GM21360 (cell line): ENCODE measurements at regions not wholly inside any gene's neighbourhood (a gene's known extent, or its start where the extent isn't known, plus 50 kb on each side); places are given as distances from the start of the nearest gene placed in this dataset.
"Not testable (repeated sequence)": the region's sequence is repeated elsewhere in the genome, so short reads cannot be mapped to it uniquely, and the experiment has no call there.

ENCODE experiments used
- ATAC-seq: cut with Tn5 transposase; IDR thresholded peaks from one replicate; pipeline ENCODE4 v1.9.1; 2021; ENCODE audit warnings: mild to moderate bottlenecking, moderate library complexity; ENCODE audit not compliant: unreplicated experiment

DNA sequence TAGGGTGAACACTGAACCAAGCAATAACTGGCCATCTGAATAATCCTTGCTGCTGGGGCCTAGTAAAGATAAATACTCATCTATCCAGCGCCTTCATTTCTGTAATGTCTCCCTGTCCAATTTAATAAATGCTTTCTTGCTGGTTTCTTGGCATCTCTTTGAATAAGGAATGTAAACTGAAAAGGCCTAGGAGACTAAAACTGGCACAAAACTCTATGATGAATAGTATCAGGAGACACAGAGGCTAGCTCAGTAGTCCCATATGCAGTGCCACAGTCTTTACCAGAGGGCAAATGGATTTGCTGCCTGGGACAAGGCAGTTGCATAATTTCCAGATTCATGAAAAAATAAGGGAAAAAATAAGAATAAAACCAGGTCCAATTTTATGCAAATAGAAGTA lies 324.4 kb downstream of the CENPW start:
- no peak for ATAC-seq

GRCh38 chr6:126665551-126665950 lies 325.6 kb downstream of the CENPW start:
- no peak for ATAC-seq

- ATAC-seq = no peak
Measured at GRCh38 chr6:126667071-126667470, 327.2 kb downstream of the CENPW start.

- ATAC-seq = no peak
Measured at GRCh38 chr6:126667728-126668127, 327.8 kb downstream of the CENPW start.

GRCh38 chr6:126672649-126673048 lies 332.7 kb downstream of the CENPW start:
- ATAC-seq = peak; percentile 91

- ATAC-seq = not testable (repeated sequence)
Measured at GRCh38 chr6:126673749-126674148, 333.8 kb downstream of the CENPW start.

GRCh38 chr6:126682440-126682839 lies 342.5 kb downstream of the CENPW start:
- no peak for ATAC-seq

DNA sequence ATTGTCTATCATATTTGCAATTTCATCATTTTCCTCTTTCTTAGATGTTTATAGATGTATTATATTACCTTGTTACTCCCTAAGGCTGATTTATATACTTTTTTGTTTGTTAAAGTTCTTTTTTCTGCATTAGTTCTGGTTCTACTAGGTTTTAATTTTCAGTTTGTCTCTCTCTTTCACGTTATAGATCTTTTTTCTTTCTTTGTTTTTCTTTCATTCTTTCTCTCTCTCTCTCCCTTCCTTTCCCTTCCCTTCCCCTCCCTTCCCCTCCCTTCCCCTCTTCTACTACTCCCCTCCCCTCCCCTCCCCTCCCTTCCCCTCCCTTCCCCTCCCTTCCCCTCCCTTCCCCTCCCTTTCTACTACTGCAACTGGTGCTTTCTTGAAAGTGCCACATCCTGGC lies 345.3 kb downstream of the CENPW start:
- ATAC-seq = no peak

GRCh38 chr6:126696921-126697693 lies 357.2 kb downstream of the CENPW start:
- no peak for ATAC-seq

DNA sequence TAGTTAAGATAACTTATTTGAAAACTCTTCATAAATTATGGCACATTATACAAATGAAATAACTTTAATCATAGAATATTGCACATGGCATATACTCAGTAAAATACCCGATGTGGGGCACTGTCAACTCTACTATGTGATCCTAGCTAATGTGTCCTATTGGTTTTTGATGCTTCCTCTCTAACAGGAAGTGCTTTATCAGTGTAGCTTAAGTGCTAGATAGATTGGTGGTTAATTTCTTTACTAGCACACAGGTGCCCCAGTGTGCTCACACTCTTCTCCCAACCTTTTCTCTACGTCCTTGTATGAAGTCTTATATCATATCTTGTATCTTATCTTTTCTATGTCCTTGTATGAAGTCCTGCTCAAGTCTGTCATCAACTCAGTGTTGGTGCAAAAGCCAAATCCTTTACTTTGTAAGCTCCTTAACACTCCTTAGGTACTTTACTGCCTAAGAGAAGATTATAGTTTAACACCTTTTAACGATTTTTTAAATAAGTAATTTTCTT lies 358.9 kb downstream of the CENPW start:
- ATAC-seq = no peak

- ATAC-seq = peak; percentile 60
Measured at GRCh38 chr6:126701676-126702560, 362.0 kb downstream of the CENPW start.

DNA sequence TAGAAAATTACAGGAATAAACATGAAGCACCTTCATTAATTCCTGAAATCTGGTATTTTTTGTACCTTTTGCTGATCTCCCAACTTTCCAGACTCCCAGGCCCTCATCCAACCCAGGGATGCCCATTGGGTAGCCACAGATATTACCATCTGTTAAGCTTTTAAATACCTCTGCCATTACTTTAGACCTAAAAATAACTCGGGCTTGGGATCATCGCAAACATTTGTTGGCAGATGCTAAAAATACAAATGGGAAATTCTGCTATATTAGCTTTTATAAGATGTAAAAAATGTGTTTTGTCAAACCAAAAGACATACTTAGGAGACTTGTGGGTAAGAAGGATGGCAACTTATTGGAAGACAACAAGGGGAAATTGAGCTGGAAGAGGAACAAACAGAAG lies 376.1 kb downstream of the CENPW start:
- no peak for ATAC-seq

DNA sequence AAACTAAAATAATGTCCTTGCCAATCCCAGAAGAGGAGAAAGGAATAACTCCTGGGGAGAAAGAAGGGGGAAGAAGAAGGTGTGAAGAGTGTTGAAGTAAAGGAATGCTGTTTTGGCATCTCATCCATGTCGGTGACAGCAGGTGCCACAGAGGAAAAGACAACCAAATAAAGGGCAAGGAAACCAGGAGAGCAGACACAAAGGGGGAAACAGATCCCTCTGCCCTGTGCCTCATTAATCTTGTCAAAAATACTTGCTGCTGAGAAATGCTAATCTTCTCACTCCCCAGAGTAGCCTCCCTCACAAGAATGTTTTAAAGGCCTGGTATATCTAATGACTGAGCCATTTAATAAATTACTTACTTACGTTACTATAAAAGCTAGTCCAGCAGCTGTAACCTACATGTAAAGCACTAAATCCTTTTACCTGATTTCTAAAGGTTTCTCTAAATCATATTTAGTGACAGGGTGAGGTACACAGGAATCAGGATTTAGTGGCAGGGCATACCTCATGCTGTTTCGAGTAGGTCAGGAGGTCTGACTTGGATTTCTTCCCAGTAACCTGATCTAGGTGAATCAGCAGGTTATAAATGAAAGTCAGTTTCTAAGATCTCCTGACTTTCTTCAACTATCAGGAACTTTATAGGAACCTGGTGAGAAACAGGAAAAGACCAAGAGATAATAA lies 377.1 kb downstream of the CENPW start:
- no peak for ATAC-seq

DNA sequence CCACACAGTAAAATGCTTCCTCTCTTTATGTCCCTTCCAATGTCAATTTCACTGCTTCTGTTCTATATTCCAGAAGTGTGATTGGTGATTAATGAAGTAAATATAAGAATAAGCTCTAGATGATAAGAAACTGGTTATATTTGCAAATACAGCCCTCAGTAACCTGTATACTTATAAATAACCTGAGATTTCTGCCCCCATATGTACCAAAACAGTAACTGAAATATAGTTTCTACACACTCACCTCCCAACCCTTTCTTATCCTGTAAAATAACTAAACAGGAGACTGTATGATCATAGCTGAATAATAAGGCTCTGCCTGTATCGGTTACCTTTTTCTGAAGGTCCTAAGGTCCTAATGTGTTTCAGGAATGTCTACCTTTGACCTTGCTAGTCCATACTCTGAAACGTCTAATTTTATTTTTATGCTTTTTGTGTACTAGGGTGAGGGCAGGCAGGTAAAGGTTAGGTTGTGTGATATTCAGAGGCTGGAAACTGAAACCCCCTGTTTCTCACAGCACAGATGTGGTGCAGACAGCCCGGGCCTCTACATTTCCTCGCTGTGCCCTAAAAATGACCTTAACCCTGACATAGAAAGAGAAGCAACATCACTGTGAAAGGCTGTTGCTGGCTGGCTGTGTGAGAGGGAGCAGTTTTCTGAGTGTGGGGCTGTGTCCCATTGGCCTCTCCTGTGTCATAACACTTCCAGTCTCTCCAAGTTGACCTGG lies 378.8 kb downstream of the CENPW start:
- ATAC-seq = peak; percentile 92

- no peak for ATAC-seq
Measured at GRCh38 chr6:126720304-126720703, 380.4 kb downstream of the CENPW start.

DNA sequence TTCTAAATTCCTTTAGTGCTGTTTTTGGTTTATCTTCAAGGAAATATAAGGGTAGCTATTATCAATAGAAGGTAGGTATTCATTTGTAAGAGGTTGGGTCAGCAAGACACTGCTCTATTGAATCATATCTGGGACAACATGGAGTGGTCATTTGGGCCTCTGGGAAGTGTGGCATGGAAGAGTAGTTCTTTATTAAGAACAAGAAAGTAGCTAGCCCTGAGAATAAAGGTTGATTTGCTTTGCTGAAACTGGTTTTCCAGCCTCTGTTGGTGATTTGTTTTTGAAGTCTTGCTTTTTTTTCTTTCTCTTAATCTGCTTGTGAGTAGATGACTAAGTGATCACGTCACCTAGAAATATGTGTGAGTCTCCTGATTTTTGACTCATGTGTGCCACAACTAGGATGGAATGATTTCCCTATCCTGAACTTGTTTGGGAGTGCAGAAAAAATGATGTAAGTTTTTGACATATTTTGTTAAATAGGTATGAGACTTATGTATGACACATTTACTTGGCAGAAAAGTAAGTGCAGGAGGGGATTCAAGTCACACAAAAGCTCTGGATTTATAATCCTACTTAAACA lies 381.8 kb downstream of the CENPW start:
- ATAC-seq = no peak

- no peak for ATAC-seq
Measured at GRCh38 chr6:126722411-126722810, 382.5 kb downstream of the CENPW start.

GRCh38 chr6:126723541-126724170 lies 383.7 kb downstream of the CENPW start:
- no peak for ATAC-seq

DNA sequence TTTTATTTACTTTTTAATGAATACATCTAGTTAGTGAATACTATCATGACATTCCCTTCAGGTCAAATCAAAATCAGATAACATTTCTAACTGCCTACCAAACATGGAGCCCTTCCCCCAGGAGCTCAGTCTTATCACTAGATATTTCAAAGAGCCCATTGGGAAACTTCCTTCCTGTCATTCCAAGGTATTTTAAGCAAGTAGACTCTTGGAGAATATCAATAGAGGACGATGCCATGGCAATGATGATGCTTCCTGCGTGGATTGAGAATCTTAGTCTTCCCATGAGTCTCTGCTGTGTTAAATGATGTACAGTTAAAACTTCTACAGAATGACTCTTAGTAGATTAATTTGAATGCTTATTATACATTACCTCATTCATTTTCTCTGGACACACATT lies 384.9 kb downstream of the CENPW start:
- no peak for ATAC-seq

DNA sequence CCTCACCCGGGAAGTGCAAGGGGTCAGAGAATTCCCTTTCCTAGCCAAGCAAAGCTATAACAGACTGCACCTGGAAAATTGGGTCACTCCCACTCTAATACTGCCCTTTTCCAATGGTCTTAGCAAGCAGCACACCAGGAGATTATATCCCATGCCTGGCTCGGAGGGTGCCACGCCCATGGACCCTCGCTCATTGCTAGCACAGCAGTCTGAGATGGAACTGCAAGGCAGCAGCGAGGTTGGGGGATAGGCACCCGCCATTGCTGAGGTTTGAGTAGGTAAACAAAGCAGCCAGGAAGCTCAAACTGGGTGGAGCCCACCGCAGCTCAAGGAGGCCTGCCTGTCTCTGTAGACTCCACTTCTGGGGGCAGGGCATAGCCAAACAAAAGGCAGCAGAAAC lies 386.5 kb downstream of the CENPW start:
- not testable (repeated sequence) for ATAC-seq
